Chondrocyte (in vitro differentiated cells): ENCODE measurements at regions not wholly inside any gene's neighbourhood (a gene's known extent, or its start where the extent isn't known, plus 50 kb on each side); places are given as distances from the start of the nearest gene placed in this dataset.

Experiments
- DNase-seq: peaks from one replicate; pipeline ENCODE4 v3.0.0; 2021; ENCODE audit warnings: mixed read lengths, low spot score
- H3K27ac Mint-ChIP-seq: one replicate; pipeline ENCODE4 v1.8.0; 2021; ENCODE audit warnings: mild to moderate bottlenecking, moderate library complexity, mixed read lengths; ENCODE audit not compliant: unreplicated experiment
- H3K27me3 Mint-ChIP-seq: 2 replicates; pipeline ENCODE4 v1.8.0; 2021; ENCODE audit warnings: low read depth, mixed read lengths
- H3K36me3 Mint-ChIP-seq: 2 replicates; pipeline ENCODE4 v1.8.0; 2021; ENCODE audit warnings: low read depth, mixed read lengths
- H3K4me1 Mint-ChIP-seq: 2 replicates; pipeline ENCODE4 v1.8.0; 2021; ENCODE audit warnings: low read depth, mild to moderate bottlenecking, mixed read lengths
- H3K4me3 Mint-ChIP-seq: one replicate; pipeline ENCODE4 v1.8.0; 2021; ENCODE audit warnings: mild to moderate bottlenecking, moderate library complexity, mixed read lengths; ENCODE audit not compliant: unreplicated experiment
- H3K9me3 Mint-ChIP-seq: 2 replicates; pipeline ENCODE4 v1.8.0; 2021; ENCODE audit warnings: low read depth, mixed read lengths
- TF ChIP-seq, protein P1 (sequence below): fragments of 200-600 bp; sonication (generic); IDR thresholded peaks from 2 replicates; pipeline ENCODE4 v1.5.0; 2021; ENCODE audit warnings: antibody characterized with exemption, mild to moderate bottlenecking, moderate library complexity

- no peaks in the 10 kb centered on the region for H3K4me1 Mint-ChIP-seq
- H3K27me3 Mint-ChIP-seq: no peaks in the 10 kb centered on the region
- TF ChIP-seq, protein P1, sequence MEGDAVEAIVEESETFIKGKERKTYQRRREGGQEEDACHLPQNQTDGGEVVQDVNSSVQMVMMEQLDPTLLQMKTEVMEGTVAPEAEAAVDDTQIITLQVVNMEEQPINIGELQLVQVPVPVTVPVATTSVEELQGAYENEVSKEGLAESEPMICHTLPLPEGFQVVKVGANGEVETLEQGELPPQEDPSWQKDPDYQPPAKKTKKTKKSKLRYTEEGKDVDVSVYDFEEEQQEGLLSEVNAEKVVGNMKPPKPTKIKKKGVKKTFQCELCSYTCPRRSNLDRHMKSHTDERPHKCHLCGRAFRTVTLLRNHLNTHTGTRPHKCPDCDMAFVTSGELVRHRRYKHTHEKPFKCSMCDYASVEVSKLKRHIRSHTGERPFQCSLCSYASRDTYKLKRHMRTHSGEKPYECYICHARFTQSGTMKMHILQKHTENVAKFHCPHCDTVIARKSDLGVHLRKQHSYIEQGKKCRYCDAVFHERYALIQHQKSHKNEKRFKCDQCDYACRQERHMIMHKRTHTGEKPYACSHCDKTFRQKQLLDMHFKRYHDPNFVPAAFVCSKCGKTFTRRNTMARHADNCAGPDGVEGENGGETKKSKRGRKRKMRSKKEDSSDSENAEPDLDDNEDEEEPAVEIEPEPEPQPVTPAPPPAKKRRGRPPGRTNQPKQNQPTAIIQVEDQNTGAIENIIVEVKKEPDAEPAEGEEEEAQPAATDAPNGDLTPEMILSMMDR: no peak
- no peak for DNase-seq
- peaks cover 13% of the 10 kb centered on the region for H3K36me3 Mint-ChIP-seq
- peaks cover 10% of the 10 kb centered on the region for H3K9me3 Mint-ChIP-seq
- no peak overlapping the region for H3K4me3 Mint-ChIP-seq
- no peak overlapping the region for H3K27ac Mint-ChIP-seq
Measured at GRCh38 chr5:128021411-128021810, 62.2 kb upstream of the SLC12A2 start.
